ENCODE measurements at regions not wholly inside any gene's neighbourhood (a gene's known extent, or its start where the extent isn't known, plus 50 kb on each side); places are given as distances from the start of the nearest gene placed in this dataset.
"Not testable (repeated sequence)": the region's sequence is repeated elsewhere in the genome, so short reads cannot be mapped to it uniquely, and the experiment has no call there.

DNA sequence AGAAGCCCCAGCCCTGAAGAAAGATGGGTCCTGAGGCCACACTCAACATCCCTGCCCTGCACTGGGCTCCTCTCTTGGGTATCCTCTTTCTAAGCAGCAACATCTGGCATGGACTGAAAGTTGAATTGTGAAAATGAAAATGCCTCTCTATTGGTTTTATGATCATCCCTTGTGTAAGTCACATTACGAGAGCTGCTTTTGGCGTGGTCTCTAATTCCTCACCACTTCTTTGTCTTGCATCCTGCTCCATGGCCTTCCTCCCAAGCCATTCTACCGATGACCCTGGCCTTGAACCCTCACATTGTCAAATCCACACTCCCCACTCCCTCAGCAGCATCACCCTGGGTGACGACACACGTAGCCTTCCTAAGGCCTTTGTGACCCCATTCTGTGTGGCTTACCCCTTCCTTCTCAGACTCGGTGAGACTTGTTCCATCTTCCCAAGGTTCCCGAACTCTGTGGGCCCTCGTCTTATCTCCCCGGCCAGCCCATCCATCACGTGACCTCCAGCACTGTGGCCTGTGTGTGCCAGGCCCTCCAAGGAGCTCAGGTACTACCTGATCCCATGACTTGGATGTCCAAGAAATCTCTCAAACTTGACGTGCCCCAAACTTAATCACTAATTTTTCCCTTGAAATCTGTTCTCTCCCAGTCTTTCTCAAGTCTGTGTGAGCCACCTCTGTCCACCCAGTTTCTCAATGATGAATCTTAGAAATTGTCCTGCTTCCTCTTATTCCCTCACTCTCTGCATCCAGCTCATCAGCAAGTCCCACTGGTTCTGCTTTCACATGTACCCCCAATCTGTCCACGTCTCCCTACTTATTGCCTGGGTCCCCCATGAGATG, 194.7 kb upstream of the HS6ST1 start:
- peak in 2 of 4 donors; percentile 37 to 60 for ATAC-seq

DNA sequence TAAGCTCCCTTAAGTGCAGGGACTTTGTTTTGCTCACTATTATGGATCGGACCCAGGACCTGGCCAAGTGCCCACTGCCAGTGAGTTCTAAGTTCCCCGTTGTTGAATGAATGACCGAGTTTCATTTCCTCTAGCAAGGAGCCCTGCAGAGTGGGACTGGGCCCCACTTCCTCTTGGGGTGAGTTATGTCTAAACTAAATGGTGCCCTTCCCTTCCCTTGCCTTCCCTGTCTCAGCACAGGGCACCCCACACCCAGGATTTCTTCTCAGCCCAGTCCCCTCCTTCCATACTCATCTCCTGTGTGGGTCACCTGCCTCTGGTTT, 195.3 kb upstream of the HS6ST1 start:
- ATAC-seq (peak in 2 of 4 donors; percentile 60 to 77), DNase-seq (no peak), FAIRE-seq (no peak)
- no peak overlapping the region for H3K4me3 ChIP-seq
- H3K36me3 ChIP-seq, result no peaks in the 10 kb centered on the region
- no peak overlapping the region for H3K27ac ChIP-seq
- WGBS, 2 donors, result 85 to 86% methylated on average over 3 of the region's 3 CpGs
- TF ChIP-seq, protein P1, sequence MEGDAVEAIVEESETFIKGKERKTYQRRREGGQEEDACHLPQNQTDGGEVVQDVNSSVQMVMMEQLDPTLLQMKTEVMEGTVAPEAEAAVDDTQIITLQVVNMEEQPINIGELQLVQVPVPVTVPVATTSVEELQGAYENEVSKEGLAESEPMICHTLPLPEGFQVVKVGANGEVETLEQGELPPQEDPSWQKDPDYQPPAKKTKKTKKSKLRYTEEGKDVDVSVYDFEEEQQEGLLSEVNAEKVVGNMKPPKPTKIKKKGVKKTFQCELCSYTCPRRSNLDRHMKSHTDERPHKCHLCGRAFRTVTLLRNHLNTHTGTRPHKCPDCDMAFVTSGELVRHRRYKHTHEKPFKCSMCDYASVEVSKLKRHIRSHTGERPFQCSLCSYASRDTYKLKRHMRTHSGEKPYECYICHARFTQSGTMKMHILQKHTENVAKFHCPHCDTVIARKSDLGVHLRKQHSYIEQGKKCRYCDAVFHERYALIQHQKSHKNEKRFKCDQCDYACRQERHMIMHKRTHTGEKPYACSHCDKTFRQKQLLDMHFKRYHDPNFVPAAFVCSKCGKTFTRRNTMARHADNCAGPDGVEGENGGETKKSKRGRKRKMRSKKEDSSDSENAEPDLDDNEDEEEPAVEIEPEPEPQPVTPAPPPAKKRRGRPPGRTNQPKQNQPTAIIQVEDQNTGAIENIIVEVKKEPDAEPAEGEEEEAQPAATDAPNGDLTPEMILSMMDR (IDR thresholded peaks at IDR 0.05), result no peak
- no peaks in the 10 kb centered on the region for H3K27me3 ChIP-seq
- H3K4me1 ChIP-seq, result peaks cover 0 to 8% (median 0%) of the 10 kb centered on the region in 3 donors
- intact Hi-C loops (cut with DNase I), result no loop called here
- no peaks in the 10 kb centered on the region for H3K9me3 ChIP-seq

More for the DNA sequence above, 194.7 kb upstream of the HS6ST1 start:
- no peak for FAIRE-seq
- DNase-seq, result no peak
- WGBS, 2 donors, result 90 to 92% methylated on average over 12 of the region's 12 CpGs
- H3K27me3 ChIP-seq, result no peaks in the 10 kb centered on the region
- H3K27ac ChIP-seq, result peak overlapping the region in 1 of 4 donors; percentile 28
- TF ChIP-seq, protein P1 (IDR thresholded peaks at IDR 0.05), result no peak
- H3K4me1 ChIP-seq, result peaks cover 0 to 8% (median 0%) of the 10 kb centered on the region in 3 donors
- intact Hi-C loops (cut with DNase I), result no loop called here
- H3K9me3 ChIP-seq, result no peaks in the 10 kb centered on the region
- no peak overlapping the region for H3K4me3 ChIP-seq
- H3K36me3 ChIP-seq, result no peaks in the 10 kb centered on the region

DNA sequence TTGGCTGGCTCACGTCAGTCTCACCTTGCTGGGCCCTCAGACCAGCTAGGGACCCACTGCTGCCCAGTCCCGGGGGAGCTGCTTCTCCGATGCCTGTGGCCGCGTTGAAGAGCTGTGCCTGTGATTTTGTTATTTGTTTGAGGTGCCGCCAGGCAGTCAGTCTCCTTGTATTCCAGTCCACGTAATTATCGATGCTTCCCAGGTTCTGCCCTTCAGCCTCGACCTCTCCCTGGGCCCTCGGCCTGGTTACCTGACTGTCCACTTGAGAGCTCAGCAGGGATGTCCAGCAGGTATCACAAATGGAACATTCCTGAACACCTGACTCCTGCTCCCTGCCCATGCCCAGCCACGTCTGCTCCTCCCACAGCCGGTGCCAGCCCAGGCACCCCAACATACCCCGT, 195.9 kb upstream of the HS6ST1 start:
- Histone ChIP-seq H3K9me3 (no peaks in the 10 kb centered on the region), H3K4me1 (peaks cover 0 to 8% (median 0%) of the 10 kb centered on the region in 3 donors), H3K36me3 (no peaks in the 10 kb centered on the region), H3K4me3 (no peak overlapping the region), H3K27me3 (no peaks in the 10 kb centered on the region), H3K27ac (no peak overlapping the region)
- no peak for ATAC-seq
- intact Hi-C loops (cut with DNase I), result no loop called here
- FAIRE-seq, result no peak
- no peak for DNase-seq
- WGBS, 2 donors, result 94 to 96% methylated on average over 13 of the region's 13 CpGs
- TF ChIP-seq, protein P1 (IDR thresholded peaks at IDR 0.05), result no peak

DNA sequence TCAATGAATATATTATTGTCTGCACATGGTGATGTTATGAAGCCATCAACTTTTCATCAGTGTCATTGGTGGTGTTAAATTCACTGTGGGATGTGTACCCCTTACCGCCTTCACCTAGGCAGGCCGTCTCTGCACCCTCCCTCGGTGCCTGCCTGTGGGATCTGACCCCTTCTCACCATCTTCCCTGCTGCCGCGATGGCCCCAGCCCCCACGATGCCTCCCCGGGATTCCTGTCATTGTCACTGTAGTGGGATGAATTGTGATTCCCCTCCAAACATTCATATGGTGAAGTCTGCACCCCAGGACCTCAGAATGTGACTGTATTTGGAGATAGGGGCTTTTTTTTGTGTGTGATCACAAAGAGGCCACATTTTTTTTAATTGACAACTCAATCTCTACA, 198.3 kb upstream of the HS6ST1 start:
- H3K27ac ChIP-seq, result no peak overlapping the region
- FAIRE-seq (no peak), ATAC-seq (no peak), DNase-seq (no peak)
- TF ChIP-seq, protein P1 (IDR thresholded peaks at IDR 0.05), result no peak
- H3K36me3 ChIP-seq, result no peaks in the 10 kb centered on the region
- no peaks in the 10 kb centered on the region for H3K9me3 ChIP-seq
- H3K4me3 ChIP-seq, result no peak overlapping the region
- WGBS, 2 donors, result 80 to 82% methylated on average over 7 of the region's 7 CpGs
- no peaks in the 10 kb centered on the region for H3K27me3 ChIP-seq
- intact Hi-C loops (cut with DNase I), result no loop called here
- H3K4me1 ChIP-seq, result peaks cover 0 to 8% (median 0%) of the 10 kb centered on the region in 3 donors

DNA sequence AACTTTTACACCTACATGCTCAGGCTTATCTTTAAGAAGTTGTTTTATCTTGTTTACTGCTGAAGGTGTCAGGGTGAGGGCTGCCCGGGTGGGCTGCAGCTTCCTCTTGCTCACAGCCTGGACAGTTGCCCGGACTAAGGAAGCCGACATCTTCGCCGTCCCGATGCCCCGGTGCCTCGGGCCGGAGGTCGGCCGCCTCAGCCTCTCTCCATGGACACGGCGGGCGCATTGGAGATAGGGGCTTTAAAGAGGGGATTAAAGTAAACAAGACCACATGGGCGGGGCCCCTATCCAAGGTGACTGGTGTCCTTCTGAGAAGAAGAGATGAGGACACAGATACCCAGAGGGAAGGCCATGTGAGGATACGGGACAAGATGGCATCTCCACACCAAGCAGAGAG, 200.4 kb upstream of the HS6ST1 start:
- intact Hi-C loops (cut with DNase I); H3K4me1 ChIP-seq; H3K27ac ChIP-seq; FAIRE-seq; H3K4me3 ChIP-seq; H3K27me3 ChIP-seq; DNase-seq; ATAC-seq; H3K9me3 ChIP-seq; H3K36me3 ChIP-seq: not testable (repeated sequence)
- 87 to 95% methylated on average over 16 of the region's 16 CpGs for WGBS, 2 donors

Measured in pancreas (tissue), 10 donors.